Astrocyte (in vitro differentiated cells and primary cell): ENCODE measurements at regions not wholly inside any gene's neighbourhood (a gene's known extent, or its start where the extent isn't known, plus 50 kb on each side); places are given as distances from the start of the nearest gene placed in this dataset.

Experiments
- DNase-seq: peaks from one replicate; pipeline ENCODE4 v3.0.0-alpha.2; 2010; ENCODE audit warnings: low read depth
- FAIRE-seq: peaks from 2 replicates; lab custom pipeline; 2011; peaks lifted over from hg19 to GRCh38; lab: Jason Lieb, UNC
- H2AFZ ChIP-seq: 2 replicates; pipeline ENCODE4 v1.6.0; 2012; ENCODE audit warnings: low read depth, low read length, inconsistent platforms
- H3K27ac ChIP-seq: 2 replicates; pipeline ENCODE4 v1.5.1; 2011; ENCODE audit warnings: low read depth, low read length, inconsistent platforms
- H3K27me3 ChIP-seq: 2 replicates; pipeline ENCODE4 v1.6.0; 2011; ENCODE audit warnings: low read length, inconsistent platforms; ENCODE audit not compliant: insufficient read depth
- H3K36me3 ChIP-seq: 2 replicates; pipeline ENCODE4 v1.5.1; 2011; ENCODE audit warnings: low read length, inconsistent platforms; ENCODE audit not compliant: insufficient read depth
- H3K4me1 ChIP-seq: 2 replicates; pipeline ENCODE4 v1.5.1; 2011; ENCODE audit warnings: low read length, inconsistent platforms; ENCODE audit not compliant: insufficient read depth
- H3K4me2 ChIP-seq: 2 replicates; pipeline ENCODE4 v1.6.0; 2012; ENCODE audit warnings: low read length, inconsistent platforms
- H3K4me3 ChIP-seq: 2 replicates; pipeline ENCODE4 v1.5.1; 2011; ENCODE audit warnings: low read depth, mild to moderate bottlenecking, low read length, inconsistent platforms; ENCODE audit not compliant: insufficient read depth
- H3K79me2 ChIP-seq: 2 replicates; pipeline ENCODE4 v1.6.0; 2012; ENCODE audit warnings: mild to moderate bottlenecking, low read length, inconsistent platforms; ENCODE audit not compliant: insufficient read depth
- H3K9ac ChIP-seq: 2 replicates; pipeline ENCODE4 v1.6.0; 2012; ENCODE audit warnings: mild to moderate bottlenecking, low read length, inconsistent platforms
- H3K9me3 ChIP-seq: 2 replicates; pipeline ENCODE4 v1.5.1; 2012; ENCODE audit warnings: low read depth, mild to moderate bottlenecking, low read length, inconsistent platforms; ENCODE audit not compliant: insufficient read depth
- H4K20me1 ChIP-seq: 2 replicates; pipeline ENCODE4 v1.6.0; 2012; ENCODE audit warnings: low read length, inconsistent platforms; ENCODE audit not compliant: insufficient read depth
- H3K27ac Mint-ChIP-seq: one replicate; pipeline ENCODE4 v1.8.0; 2021; ENCODE audit warnings: mild to moderate bottlenecking, mixed read lengths; ENCODE audit not compliant: unreplicated experiment
- H3K27me3 Mint-ChIP-seq: one replicate; pipeline ENCODE4 v1.8.0; 2021; ENCODE audit warnings: low read depth, mixed read lengths; ENCODE audit not compliant: unreplicated experiment
- H3K36me3 Mint-ChIP-seq: one replicate; pipeline ENCODE4 v1.8.0; 2021; ENCODE audit warnings: low read depth, mixed read lengths; ENCODE audit not compliant: unreplicated experiment
- H3K4me1 Mint-ChIP-seq: one replicate; pipeline ENCODE4 v1.8.0; 2021; ENCODE audit warnings: low read depth, mixed read lengths; ENCODE audit not compliant: unreplicated experiment
- H3K4me3 Mint-ChIP-seq: one replicate; pipeline ENCODE4 v1.8.0; 2021; ENCODE audit warnings: mild to moderate bottlenecking, moderate library complexity, mixed read lengths; ENCODE audit not compliant: unreplicated experiment
- H3K9me3 Mint-ChIP-seq: one replicate; pipeline ENCODE4 v1.8.0; 2021; ENCODE audit warnings: mild to moderate bottlenecking, mixed read lengths; ENCODE audit not compliant: unreplicated experiment
- EZH2 ChIP-seq: IDR thresholded peaks from 2 replicates; pipeline ENCODE4 v1.6.1; 2012; ENCODE audit warnings: mild to moderate bottlenecking, low read length, inconsistent platforms; ENCODE audit not compliant: insufficient read depth
- TF ChIP-seq, protein P1 (sequence below): IDR thresholded peaks from 2 replicates; pipeline ENCODE4 v1.5.1; 2011; ENCODE audit warnings: low read depth, mild to moderate bottlenecking, inconsistent platforms, low read length, moderate library complexity; ENCODE audit not compliant: insufficient read depth

DNA sequence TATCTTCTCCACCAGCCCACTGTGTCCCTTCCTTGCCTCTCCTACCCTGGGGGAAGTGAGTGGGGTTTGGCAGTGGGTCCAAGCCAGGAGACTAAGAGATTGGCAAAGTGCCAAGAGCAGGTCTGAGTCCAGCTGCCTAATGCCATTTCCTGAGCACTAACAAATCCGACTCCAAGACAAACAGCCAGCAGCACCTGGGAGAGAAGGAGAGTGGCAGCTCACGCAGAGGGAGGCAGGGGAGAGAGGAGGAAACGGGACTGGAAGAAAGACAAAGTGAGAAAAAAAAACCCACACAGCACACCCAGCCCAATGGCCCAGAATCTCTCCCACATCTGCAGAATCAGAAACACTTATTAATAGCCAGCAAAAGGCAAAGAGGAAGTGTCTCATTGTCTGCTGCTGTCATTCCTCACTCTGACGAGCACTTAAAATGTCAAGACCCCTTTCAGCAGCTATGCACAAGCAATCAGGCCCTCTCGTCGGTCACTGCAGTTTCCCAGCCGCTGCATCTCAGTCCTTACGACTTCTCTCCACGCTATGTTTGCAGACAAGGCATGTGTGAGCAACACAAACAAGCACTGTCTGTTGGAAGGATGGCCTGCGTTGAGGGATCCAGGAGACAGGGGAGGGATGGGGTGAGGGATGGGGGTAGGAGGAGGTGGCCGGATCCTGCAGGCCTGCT, 558.4 kb upstream of the CADM1 start:
- no peaks in the 10 kb centered on the region for H3K9me3 Mint-ChIP-seq
- TF ChIP-seq EZH2 = no peak
- TF ChIP-seq, protein P1, sequence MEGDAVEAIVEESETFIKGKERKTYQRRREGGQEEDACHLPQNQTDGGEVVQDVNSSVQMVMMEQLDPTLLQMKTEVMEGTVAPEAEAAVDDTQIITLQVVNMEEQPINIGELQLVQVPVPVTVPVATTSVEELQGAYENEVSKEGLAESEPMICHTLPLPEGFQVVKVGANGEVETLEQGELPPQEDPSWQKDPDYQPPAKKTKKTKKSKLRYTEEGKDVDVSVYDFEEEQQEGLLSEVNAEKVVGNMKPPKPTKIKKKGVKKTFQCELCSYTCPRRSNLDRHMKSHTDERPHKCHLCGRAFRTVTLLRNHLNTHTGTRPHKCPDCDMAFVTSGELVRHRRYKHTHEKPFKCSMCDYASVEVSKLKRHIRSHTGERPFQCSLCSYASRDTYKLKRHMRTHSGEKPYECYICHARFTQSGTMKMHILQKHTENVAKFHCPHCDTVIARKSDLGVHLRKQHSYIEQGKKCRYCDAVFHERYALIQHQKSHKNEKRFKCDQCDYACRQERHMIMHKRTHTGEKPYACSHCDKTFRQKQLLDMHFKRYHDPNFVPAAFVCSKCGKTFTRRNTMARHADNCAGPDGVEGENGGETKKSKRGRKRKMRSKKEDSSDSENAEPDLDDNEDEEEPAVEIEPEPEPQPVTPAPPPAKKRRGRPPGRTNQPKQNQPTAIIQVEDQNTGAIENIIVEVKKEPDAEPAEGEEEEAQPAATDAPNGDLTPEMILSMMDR = no peak
- DNase-seq (peak; percentile 10), FAIRE-seq (no peak)
- no peaks in the 10 kb centered on the region for H4K20me1 ChIP-seq
- H3K27me3 ChIP-seq = peaks cover 2% of the 10 kb centered on the region
- H3K9me3 ChIP-seq = no peaks in the 10 kb centered on the region
- H3K4me2 ChIP-seq = peak overlapping the region; percentile 19
- no peaks in the 10 kb centered on the region for H3K4me1 ChIP-seq
- no peak overlapping the region for H3K4me3 Mint-ChIP-seq
- H3K27ac Mint-ChIP-seq = peak overlapping the region; percentile 67
- peaks cover 6% of the 10 kb centered on the region for H3K27me3 Mint-ChIP-seq
- H2AFZ ChIP-seq = no peak overlapping the region
- H3K36me3 ChIP-seq = no peaks in the 10 kb centered on the region
- H3K36me3 Mint-ChIP-seq = peaks cover 3% of the 10 kb centered on the region
- H3K9ac ChIP-seq = no peak overlapping the region
- no peaks in the 10 kb centered on the region for H3K79me2 ChIP-seq
- H3K4me3 ChIP-seq = no peak overlapping the region
- H3K27ac ChIP-seq = no peak overlapping the region
- H3K4me1 Mint-ChIP-seq = peaks cover 17% of the 10 kb centered on the region

- Mint-ChIP-seq H3K36me3 (peaks cover 3% of the 10 kb centered on the region), H3K9me3 (no peaks in the 10 kb centered on the region), H3K27me3 (peaks cover 5% of the 10 kb centered on the region), H3K4me1 (peaks cover 17% of the 10 kb centered on the region), H3K4me3 (no peak overlapping the region), H3K27ac (peak overlapping the region; percentile 67)
- no peak overlapping the region for H3K9ac ChIP-seq
- DNase-seq (no peak), FAIRE-seq (no peak)
- no peaks in the 10 kb centered on the region for H3K79me2 ChIP-seq
- H3K36me3 ChIP-seq = no peaks in the 10 kb centered on the region
- H3K4me3 ChIP-seq = no peak overlapping the region
- peaks cover 2% of the 10 kb centered on the region for H3K27me3 ChIP-seq
- TF ChIP-seq EZH2 = no peak
- TF ChIP-seq, protein P1 = no peak
- H3K27ac ChIP-seq = no peak overlapping the region
- no peaks in the 10 kb centered on the region for H4K20me1 ChIP-seq
- no peaks in the 10 kb centered on the region for H3K4me1 ChIP-seq
- no peak overlapping the region for H3K4me2 ChIP-seq
- no peaks in the 10 kb centered on the region for H3K9me3 ChIP-seq
- H2AFZ ChIP-seq = no peak overlapping the region
Observed at GRCh38 chr11:116062129-116062489, 557.9 kb upstream of the CADM1 start.

DNA sequence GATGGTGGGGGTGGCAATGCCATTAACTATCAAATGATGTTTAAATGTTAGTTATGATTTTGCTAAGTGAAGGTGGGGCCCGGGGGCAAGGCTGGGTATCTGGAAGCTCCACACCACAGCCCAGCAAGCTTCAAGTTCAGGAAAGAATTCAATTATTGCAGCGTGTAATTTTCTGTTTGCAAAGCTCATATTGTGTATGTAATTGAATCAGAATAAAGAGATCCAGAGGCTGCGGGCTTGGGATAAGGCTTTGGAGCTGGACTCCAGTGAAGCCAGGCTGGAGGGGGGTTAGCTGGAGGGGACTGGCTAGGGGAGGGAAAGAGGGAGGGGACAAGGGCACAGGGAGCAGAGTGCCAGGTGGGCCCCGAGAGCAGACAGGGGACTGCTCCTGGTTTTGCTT, 557.1 kb upstream of the CADM1 start:
- Mint-ChIP-seq H3K27me3 (peaks cover 2% of the 10 kb centered on the region), H3K27ac (no peak overlapping the region), H3K4me1 (peaks cover 13% of the 10 kb centered on the region), H3K4me3 (no peak overlapping the region), H3K9me3 (no peaks in the 10 kb centered on the region), H3K36me3 (peaks cover 3% of the 10 kb centered on the region)
- no peak for DNase-seq
- H3K4me3 ChIP-seq = no peak overlapping the region
- no peak overlapping the region for H3K9ac ChIP-seq
- no peaks in the 10 kb centered on the region for H3K36me3 ChIP-seq
- H3K4me2 ChIP-seq = no peak overlapping the region
- H3K9me3 ChIP-seq = no peaks in the 10 kb centered on the region
- H3K27me3 ChIP-seq = peaks cover 2% of the 10 kb centered on the region
- no peaks in the 10 kb centered on the region for H3K79me2 ChIP-seq
- TF ChIP-seq, protein P1 = no peak
- TF ChIP-seq EZH2 = no peak
- H3K27ac ChIP-seq = no peak overlapping the region
- no peak for FAIRE-seq
- no peaks in the 10 kb centered on the region for H4K20me1 ChIP-seq
- no peak overlapping the region for H2AFZ ChIP-seq
- H3K4me1 ChIP-seq = no peaks in the 10 kb centered on the region
